ENCODE measurements at regions not wholly inside any gene's neighbourhood (a gene's known extent, or its start where the extent isn't known, plus 50 kb on each side); places are given as distances from the start of the nearest gene placed in this dataset.

GRCh38 chr13:100811024-100811865, 136.7 kb upstream of the TMTC4 start:
- Histone ChIP-seq H3K79me1 (ENCODE audit: low read depth in 1 of 2, low read length in 2 of 2) (no peaks in the 10 kb centered on the region), H2BK120ac (ENCODE audit: low read depth, low read length) (no peak overlapping the region), H2BK20ac (ENCODE audit: low read depth, low read length) (no peak overlapping the region), H3K9me1 (ENCODE audit: insufficient read depth, low read length) (no peaks in the 10 kb centered on the region), H2BK5ac (ENCODE audit: low read depth, low read length, poor library complexity, severe bottlenecking) (no peak overlapping the region), H3K23ac (ENCODE audit: low read depth, low read length) (no peak overlapping the region), H4K91ac (ENCODE audit: insufficient read depth, low read depth, low read length) (no peak overlapping the region), H2AFZ (replicated peaks; ENCODE audit: low read length, poor library complexity) (no peak overlapping the region), H3K4me3 (ENCODE audit: insufficient read depth, low read depth, low read length) (no peak overlapping the region), H3K14ac (replicated peaks; ENCODE audit: low read depth, low read length) (no peak overlapping the region), H3K27me3 (ENCODE audit: control insufficient read depth, insufficient read depth, low read length) (peaks cover 4% of the 10 kb centered on the region), H3K4me1 (ENCODE audit: control insufficient read depth, insufficient read depth, low read length) (no peaks in the 10 kb centered on the region), H3K4me2 (ENCODE audit: low read depth, low read length) (no peak overlapping the region), H3K56ac (ENCODE audit: extremely low read depth, insufficient read depth, low read length) (no peak overlapping the region), H3K9me3 (ENCODE audit: control insufficient read depth, insufficient read depth, low read length) (no peaks in the 10 kb centered on the region), H3K27ac (ENCODE audit: insufficient read depth, low read length) (no peak overlapping the region), H2AK9ac (replicated peaks; ENCODE audit: low read depth, low read length, poor library complexity) (no peak overlapping the region), H3K4ac (ENCODE audit: low read depth, low read length) (no peak overlapping the region), H4K5ac (ENCODE audit: low read depth, low read length) (no peak overlapping the region), H4K8ac (ENCODE audit: low read depth in 2 of 2, low read length in 2 of 2) (no peak overlapping the region), H2AK5ac (ENCODE audit: low read depth, low read length) (no peak overlapping the region), H4K20me1 (ENCODE audit: insufficient read depth, low read length) (no peaks in the 10 kb centered on the region), H3K18ac (ENCODE audit: low read depth, low read length) (no peak overlapping the region), H3K9ac (ENCODE audit: low read depth, low read length) (no peak overlapping the region), H2BK15ac (ENCODE audit: low read depth, low read length) (no peak overlapping the region), H3K36me3 (ENCODE audit: control insufficient read depth, insufficient read depth, low read length) (no peaks in the 10 kb centered on the region)
- BruUV-seq (replicated peaks), result no TSS peak
- dilution Hi-C loops (cut with HindIII; ENCODE audit: low sequenced_read_pairs, unreplicated experiment) (no loop called here), intact Hi-C loops (cut with micrococcal nuclease) (no loop called here), in situ Hi-C loops (cut with MboI; ENCODE audit: low sequenced_read_pairs) (no loop called here)
- TF ChIP-seq RAD21 (IDR thresholded peaks at IDR 0.05; ENCODE audit: low read length) (no peak), BHLHE40 (IDR thresholded peaks at IDR 0.05; ENCODE audit: low read depth, low read length) (no peak), USF2 (IDR thresholded peaks at IDR 0.05; ENCODE audit: low read depth, low read length) (no peak), RFX5 (IDR thresholded peaks at IDR 0.05; ENCODE audit: low read depth, low read length) (no peak), MAZ (IDR thresholded peaks at IDR 0.05; ENCODE audit: borderline replicate concordance, low read depth, low read length) (no peak), FOS (IDR thresholded peaks at IDR 0.05; ENCODE audit: low read depth, low read length) (no peak), MAFK (IDR thresholded peaks at IDR 0.05; ENCODE audit: low read depth, low read length) (no peak), NFE2L2 (IDR thresholded peaks at IDR 0.05; ENCODE audit: low read depth, low read length) (no peak), SMC3 (IDR thresholded peaks at IDR 0.05; ENCODE audit: low read depth, low read length) (no peak), CEBPB (IDR thresholded peaks at IDR 0.05; ENCODE audit: low read depth, low read length) (no peak), CHD1 (IDR thresholded peaks at IDR 0.05; ENCODE audit: low read depth, low read length) (no peak), RCOR1 (IDR thresholded peaks at IDR 0.05; ENCODE audit: insufficient replicate concordance, low read length) (no peak), MXI1 (IDR thresholded peaks at IDR 0.05; ENCODE audit: borderline replicate concordance, low read depth, low read length) (no peak), POLR2A (IDR thresholded peaks at IDR 0.05; ENCODE audit: low read depth, low read length) (no peak)
- TF ChIP-seq, protein P1, sequence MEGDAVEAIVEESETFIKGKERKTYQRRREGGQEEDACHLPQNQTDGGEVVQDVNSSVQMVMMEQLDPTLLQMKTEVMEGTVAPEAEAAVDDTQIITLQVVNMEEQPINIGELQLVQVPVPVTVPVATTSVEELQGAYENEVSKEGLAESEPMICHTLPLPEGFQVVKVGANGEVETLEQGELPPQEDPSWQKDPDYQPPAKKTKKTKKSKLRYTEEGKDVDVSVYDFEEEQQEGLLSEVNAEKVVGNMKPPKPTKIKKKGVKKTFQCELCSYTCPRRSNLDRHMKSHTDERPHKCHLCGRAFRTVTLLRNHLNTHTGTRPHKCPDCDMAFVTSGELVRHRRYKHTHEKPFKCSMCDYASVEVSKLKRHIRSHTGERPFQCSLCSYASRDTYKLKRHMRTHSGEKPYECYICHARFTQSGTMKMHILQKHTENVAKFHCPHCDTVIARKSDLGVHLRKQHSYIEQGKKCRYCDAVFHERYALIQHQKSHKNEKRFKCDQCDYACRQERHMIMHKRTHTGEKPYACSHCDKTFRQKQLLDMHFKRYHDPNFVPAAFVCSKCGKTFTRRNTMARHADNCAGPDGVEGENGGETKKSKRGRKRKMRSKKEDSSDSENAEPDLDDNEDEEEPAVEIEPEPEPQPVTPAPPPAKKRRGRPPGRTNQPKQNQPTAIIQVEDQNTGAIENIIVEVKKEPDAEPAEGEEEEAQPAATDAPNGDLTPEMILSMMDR (conservative IDR thresholded peaks at IDR 0.05; ENCODE audit: low read depth, low read length), result no peak
- TF ChIP-seq, protein P2, sequence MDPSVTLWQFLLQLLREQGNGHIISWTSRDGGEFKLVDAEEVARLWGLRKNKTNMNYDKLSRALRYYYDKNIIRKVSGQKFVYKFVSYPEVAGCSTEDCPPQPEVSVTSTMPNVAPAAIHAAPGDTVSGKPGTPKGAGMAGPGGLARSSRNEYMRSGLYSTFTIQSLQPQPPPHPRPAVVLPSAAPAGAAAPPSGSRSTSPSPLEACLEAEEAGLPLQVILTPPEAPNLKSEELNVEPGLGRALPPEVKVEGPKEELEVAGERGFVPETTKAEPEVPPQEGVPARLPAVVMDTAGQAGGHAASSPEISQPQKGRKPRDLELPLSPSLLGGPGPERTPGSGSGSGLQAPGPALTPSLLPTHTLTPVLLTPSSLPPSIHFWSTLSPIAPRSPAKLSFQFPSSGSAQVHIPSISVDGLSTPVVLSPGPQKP (IDR thresholded peaks at IDR 0.05; ENCODE audit: borderline replicate concordance, low read depth, low read length), result no peak
- no peak for DNase-seq
- no peak for ATAC-seq (ENCODE audit: low read depth)
- WGBS, 2 experiments (ENCODE audit: extremely low coverage in 2 of 2, insufficient read length in 1 of 2), result 70% methylated on average over 2 of the region's 14 CpGs; no CpG with 5 or more reads in 1 of the 2 experiments
- CTCF ChIA-PET, result no interaction called here
- POLR2A ChIA-PET (ENCODE audit: unreplicated experiment), result no interaction called here
